K562 (cell line): ENCODE measurements at regions not wholly inside any gene's neighbourhood (a gene's known extent, or its start where the extent isn't known, plus 50 kb on each side); places are given as distances from the start of the nearest gene placed in this dataset.

ENCODE experiments used
- ESRRA ChIP-seq: fragments of 450-650 bp; IDR thresholded peaks from 2 replicates; pipeline ENCODE4 v1.6.1; 2014; ENCODE audit warnings: low read depth, mild to moderate bottlenecking, moderate library complexity, borderline replicate concordance
- EZH2 ChIP-seq: IDR thresholded peaks from 2 replicates; pipeline ENCODE4 v1.6.1; 2012; ENCODE audit warnings: low read depth, mild to moderate bottlenecking, inconsistent platforms, low read length, borderline replicate concordance
- HIVEP1 ChIP-seq: fragments of 250-450 bp; sonication (Bioruptor Pico); IDR thresholded peaks from 2 replicates; pipeline ENCODE4 v1.4.0; 2020; ENCODE audit warnings: mild to moderate bottlenecking
- HMGXB4 ChIP-seq: sonication (generic); formaldehyde crosslinking; IDR thresholded peaks from 2 replicates; pipeline ENCODE4 v1.8.1; 2023; ENCODE audit warnings: mild to moderate bottlenecking, missing genetic modification reagents
- KLF10 ChIP-seq: fragments of 250-450 bp; sonication (Bioruptor Pico); IDR thresholded peaks from 2 replicates; pipeline ENCODE4 v1.6.1; 2021; ENCODE audit warnings: matching md5 sums
- MAX ChIP-seq: sonication (generic); formaldehyde crosslinking; IDR thresholded peaks from 2 replicates; pipeline ENCODE4 v1.9.0; 2022; ENCODE audit warnings: mild to moderate bottlenecking, missing genetic modification reagents
- NCOA1 ChIP-seq: fragments of 450-650 bp; IDR thresholded peaks from 2 replicates; pipeline ENCODE4 v1.6.1; 2016; ENCODE audit warnings: low read depth
- PHF20 ChIP-seq: fragments of 450-650 bp; IDR thresholded peaks from 2 replicates; pipeline ENCODE4 v1.6.1; 2018; ENCODE audit not compliant: partially characterized antibody
- POLR2G ChIP-seq: fragments of 200-400 bp; formaldehyde crosslinking; IDR thresholded peaks from 2 replicates; pipeline ENCODE4 v1.6.1; 2017; ENCODE audit warnings: low read depth, mild to moderate bottlenecking, antibody characterized with exemption, low read length, moderate library complexity
- SREBF1 ChIP-seq: fragments of 150-350 bp; IDR thresholded peaks from 2 replicates; pipeline ENCODE4 v1.6.1; 2014; ENCODE audit warnings: antibody characterized with exemption, low read depth, low read length, borderline replicate concordance
- TCF7L2 ChIP-seq: fragments of 150-350 bp; IDR thresholded peaks from 2 replicates; pipeline ENCODE4 v1.6.1; 2016; ENCODE audit warnings: low read depth, mild to moderate bottlenecking, low read length, moderate library complexity
- ZBTB1 ChIP-seq: sonication (generic); formaldehyde crosslinking; IDR thresholded peaks from 2 replicates; pipeline ENCODE4 v1.8.1; 2023; ENCODE audit warnings: missing genetic modification reagents, low read depth, mild to moderate bottlenecking, borderline replicate concordance
- ZNF146 ChIP-seq: IDR thresholded peaks from one replicate; pipeline ENCODE4 v1.6.1; 2018; ENCODE audit warnings: missing compliant biosample characterization; ENCODE audit not compliant: unreplicated experiment
- TF ChIP-seq, protein P1 (sequence below), 3 experiments: IDR thresholded peaks in 2 of 3; conservative IDR thresholded peaks in 1 of 3; 2 replicates each; pipeline ENCODE4 v1.5.1; 2011 to 2012; ENCODE audit warnings: low read length in 3 of 3, mild to moderate bottlenecking in 3 of 3, control low read depth in 2 of 3, improper control_type of control experiment in 1 of 3, inconsistent platforms in 1 of 3, low read depth in 1 of 3, mixed read lengths in 1 of 3, moderate library complexity in 1 of 3; ENCODE audit not compliant: insufficient read depth in 2 of 3

DNA sequence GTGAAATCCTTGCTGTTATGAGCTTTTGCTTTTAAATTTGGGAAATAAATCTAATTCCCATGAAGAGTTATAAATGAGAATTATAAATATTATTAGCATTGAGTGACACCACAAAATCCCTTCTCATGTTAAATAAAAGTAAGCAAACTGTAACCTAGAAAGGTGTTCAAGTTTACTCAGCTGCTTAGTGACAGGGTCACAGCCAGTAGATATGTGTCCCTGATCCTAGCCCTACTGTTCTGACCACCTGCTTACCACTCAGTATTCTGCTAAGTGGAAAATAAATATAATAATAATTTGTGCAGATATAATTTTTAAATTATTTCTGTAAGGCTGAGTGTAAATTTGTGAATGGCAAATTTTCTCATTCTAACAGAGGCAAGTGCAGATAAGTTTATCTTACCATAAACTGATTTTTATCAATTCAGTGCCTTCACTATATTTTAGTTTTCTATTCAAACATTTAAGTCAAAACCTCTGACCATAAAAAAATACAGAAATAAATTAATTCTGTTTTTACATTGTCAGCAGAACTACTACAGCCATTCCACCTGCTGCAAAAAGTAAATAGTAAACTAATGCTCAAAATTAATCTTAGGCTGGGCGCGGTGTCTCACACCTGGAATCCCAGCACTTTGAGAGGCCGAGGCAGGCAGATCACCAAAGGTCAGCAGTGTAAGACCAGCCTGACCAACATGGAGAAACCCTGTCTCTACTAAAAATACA, 118.2 kb downstream of the TENT5A start:
- TF ChIP-seq TCF7L2, result no peak
- TF ChIP-seq HMGXB4, result no peak
- TF ChIP-seq KLF10 (CRISPR knock-in tag), result no peak
- TF ChIP-seq, protein P1, sequence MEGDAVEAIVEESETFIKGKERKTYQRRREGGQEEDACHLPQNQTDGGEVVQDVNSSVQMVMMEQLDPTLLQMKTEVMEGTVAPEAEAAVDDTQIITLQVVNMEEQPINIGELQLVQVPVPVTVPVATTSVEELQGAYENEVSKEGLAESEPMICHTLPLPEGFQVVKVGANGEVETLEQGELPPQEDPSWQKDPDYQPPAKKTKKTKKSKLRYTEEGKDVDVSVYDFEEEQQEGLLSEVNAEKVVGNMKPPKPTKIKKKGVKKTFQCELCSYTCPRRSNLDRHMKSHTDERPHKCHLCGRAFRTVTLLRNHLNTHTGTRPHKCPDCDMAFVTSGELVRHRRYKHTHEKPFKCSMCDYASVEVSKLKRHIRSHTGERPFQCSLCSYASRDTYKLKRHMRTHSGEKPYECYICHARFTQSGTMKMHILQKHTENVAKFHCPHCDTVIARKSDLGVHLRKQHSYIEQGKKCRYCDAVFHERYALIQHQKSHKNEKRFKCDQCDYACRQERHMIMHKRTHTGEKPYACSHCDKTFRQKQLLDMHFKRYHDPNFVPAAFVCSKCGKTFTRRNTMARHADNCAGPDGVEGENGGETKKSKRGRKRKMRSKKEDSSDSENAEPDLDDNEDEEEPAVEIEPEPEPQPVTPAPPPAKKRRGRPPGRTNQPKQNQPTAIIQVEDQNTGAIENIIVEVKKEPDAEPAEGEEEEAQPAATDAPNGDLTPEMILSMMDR (IDR thresholded peaks at IDR 0.05 in 2 of 3, conservative IDR thresholded peaks at IDR 0.05 in 1 of 3; ENCODE audit: insufficient read depth in 2 of 3, low read depth in 1 of 3, low read length in 3 of 3), result no peak
- no peak for TF ChIP-seq PHF20
- TF ChIP-seq POLR2G, result no peak
- TF ChIP-seq ZNF146 (CRISPR knock-in tag), result no peak
- TF ChIP-seq EZH2, result no peak
- TF ChIP-seq NCOA1, result no peak
- TF ChIP-seq HIVEP1 (CRISPR knock-in tag), result no peak
- TF ChIP-seq SREBF1, result no peak
- no peak for TF ChIP-seq ZBTB1 (CRISPR knock-in tag)
- no peak for TF ChIP-seq ESRRA
- no peak for TF ChIP-seq MAX
